HG03103 (cell line): ENCODE measurements at regions not wholly inside any gene's neighbourhood (a gene's known extent, or its start where the extent isn't known, plus 50 kb on each side); places are given as distances from the start of the nearest gene placed in this dataset.
"Not testable (repeated sequence)": the region's sequence is repeated elsewhere in the genome, so short reads cannot be mapped to it uniquely, and the experiment has no call there.

Experiments
- ATAC-seq: cut with Tn5 transposase; IDR thresholded peaks from one replicate; pipeline ENCODE4 v1.9.1; 2021; ENCODE audit warnings: low read depth; ENCODE audit not compliant: unreplicated experiment

- no peak for ATAC-seq
These were observed 305.9 kb upstream of the G2E3 start for GRCh38 chr14:30252783-30253674.

GRCh38 chr14:30256627-30257026 lies 302.3 kb upstream of the G2E3 start:
- ATAC-seq = no peak

DNA sequence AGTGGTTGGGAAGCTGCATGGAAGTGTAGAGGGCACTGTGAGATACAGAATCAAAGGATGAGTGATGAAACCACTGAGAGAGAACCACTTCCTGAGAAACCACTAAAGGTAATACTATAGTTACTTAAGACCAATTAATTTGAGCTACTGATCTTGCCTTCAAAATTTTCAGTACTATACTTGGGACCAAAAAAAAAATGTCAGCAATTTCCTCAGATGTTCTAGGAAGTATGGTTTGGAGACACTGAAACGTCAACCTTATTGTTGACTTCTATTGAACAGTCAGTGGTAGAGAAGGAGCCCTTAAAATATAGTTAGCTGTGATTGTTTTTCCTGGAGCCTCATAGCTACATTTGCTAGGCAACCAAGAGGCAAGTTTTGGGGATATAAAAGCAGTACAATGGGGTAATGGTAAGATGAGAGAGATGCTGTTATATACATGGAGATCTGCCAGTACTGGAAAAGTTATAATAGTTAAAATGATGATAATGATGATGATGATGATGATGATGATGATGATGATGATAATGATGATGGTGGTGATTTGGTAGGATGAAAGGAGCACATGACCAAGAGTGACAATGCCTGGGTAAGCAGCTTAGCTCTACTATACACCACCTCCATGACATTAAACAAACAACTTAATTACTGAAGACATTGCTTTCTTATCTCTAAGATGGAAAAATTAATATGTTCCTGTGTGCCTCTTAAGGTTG lies 300.9 kb upstream of the G2E3 start:
- ATAC-seq = no peak

DNA sequence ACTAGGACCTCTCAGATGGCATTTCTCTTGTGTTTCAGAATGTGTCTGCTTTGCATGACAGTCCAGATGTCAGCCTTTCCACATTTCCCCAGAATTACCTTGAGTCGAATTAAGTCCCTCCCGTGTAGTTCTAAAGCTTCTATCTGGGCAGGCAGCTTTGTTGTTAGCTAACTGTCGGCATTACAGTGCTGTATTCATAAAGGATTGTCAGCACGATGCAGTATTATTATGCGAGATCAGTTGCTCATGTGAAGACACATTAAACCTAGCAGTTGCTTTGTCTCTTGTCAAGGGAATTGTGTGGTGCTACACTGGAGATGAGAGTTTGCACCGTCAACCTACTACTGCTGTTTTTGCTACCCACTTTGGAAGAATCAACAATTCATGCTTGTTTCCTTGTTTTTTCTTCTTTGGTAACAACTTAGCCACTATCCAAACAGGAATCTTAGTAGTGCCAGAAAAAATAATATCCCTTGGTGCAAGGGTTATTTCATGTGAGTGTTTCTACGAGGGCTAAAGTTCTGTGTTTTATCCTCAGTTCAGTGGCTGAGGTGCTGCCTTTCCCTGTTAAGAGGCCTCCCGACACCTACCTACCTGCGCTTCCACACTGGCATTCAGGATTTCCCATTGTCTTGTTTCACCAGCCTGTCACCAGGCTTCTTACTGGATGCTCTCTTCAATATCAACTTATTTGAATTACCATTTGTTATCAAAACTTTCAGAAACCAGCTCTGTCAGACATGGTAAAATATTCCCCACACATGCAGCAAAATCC lies 297.9 kb upstream of the G2E3 start:
- ATAC-seq = no peak

DNA sequence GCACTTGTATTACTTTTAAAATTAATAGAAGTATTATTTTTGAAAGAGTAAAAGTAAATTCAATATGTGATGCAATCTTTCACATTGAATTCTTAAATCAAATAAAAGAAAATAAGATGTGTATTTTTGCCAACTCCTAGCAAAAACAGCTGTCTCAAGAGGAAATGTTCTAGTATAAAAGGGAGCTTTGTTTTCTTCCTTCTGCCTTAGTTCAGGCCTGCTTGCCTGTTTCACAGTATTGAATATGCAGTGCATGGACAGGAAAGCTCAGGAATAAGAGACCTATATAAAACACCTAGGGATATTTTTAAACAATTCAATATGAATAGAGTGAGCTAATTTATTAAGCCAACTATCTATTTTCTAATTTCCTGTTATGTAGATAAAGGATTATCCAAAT lies 294.8 kb upstream of the G2E3 start:
- ATAC-seq = no peak

- ATAC-seq = no peak
These were observed 292.7 kb upstream of the G2E3 start for GRCh38 chr14:30266290-30266689.

- no peak for ATAC-seq
These were observed 291.8 kb upstream of the G2E3 start for GRCh38 chr14:30267141-30267540.

GRCh38 chr14:30270200-30271161 lies 288.5 kb upstream of the G2E3 start:
- peak; percentile 99 for ATAC-seq

- no peak for ATAC-seq
These were observed 287.1 kb upstream of the G2E3 start for GRCh38 chr14:30271811-30272323.

DNA sequence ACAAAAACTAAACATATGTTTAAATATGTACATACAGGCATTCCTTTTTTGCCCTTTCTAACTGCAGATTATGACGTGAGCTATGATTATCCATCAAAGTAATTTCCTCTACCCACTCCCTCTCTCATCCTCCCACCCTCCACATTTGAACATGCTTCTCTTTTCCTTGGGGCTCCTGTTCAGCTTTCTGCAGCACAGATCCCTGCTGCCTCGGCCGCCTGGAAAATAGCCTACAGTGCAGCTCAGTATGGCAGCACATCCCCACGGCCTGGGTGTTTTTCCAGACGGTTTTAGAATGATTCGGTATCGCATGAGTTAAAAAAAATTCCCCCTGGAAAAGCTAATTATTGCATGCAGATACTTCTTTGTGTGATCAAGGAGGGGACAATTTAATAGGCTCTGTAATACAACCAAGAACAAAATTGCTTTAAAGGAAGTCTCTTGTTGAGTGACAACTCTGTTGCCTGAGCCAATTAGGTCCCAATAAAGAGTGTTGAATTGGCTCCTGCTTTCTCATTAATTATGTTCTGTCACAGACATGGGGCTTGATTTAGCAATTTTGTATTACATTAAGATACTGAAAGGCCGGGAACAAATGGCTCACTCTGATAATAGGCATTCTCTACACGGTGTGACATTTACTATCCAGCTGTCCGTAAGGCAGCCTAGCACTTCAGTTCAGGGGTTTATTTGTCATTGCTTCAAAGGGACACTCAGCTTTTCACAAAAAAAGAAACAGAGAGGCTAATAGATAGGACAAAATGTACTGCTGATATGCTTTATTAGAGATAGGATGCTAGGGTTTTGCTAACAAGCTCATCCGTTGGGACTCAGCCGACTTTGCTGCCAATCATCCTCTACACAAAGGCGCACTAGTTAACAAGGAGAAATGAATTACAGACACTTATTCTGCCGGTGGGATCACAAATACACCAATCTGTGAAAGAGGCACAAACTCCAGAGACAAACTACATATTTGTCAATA lies 285.8 kb upstream of the G2E3 start:
- ATAC-seq = no peak

- ATAC-seq = no peak
These were observed 283.4 kb upstream of the G2E3 start for GRCh38 chr14:30275604-30276003.

DNA sequence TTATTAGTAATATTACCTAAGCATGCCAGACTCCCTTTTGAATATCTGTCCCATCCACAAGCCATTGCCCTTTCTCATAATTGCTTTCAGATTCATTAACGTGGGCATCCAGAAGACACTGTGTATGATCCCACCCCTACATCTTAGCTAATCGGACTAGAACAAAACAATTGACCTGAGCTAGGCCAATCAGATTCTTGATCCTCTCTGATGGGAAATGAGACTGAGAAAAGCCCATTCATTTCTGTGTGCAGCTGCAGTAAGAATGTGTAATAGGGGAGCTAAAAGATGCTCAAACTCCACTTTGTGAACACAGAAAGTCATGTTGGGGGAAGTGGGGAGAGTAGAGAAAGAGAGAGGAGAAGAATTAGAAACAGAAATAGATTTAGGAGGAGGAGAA lies 281.7 kb upstream of the G2E3 start:
- no peak for ATAC-seq

- not testable (repeated sequence) for ATAC-seq
These were observed 280.1 kb upstream of the G2E3 start for GRCh38 chr14:30278856-30279255.

GRCh38 chr14:30283822-30284446 lies 275.0 kb upstream of the G2E3 start:
- ATAC-seq = peak; percentile 73

GRCh38 chr14:30284808-30285207 lies 274.1 kb upstream of the G2E3 start:
- ATAC-seq = no peak

- no peak for ATAC-seq
These were observed 271.1 kb upstream of the G2E3 start for GRCh38 chr14:30287579-30288445.

GRCh38 chr14:30290001-30290400 lies 269.0 kb upstream of the G2E3 start:
- ATAC-seq = no peak
